NT2/D1 (cell line): ENCODE measurements at regions not wholly inside any gene's neighbourhood (a gene's known extent, or its start where the extent isn't known, plus 50 kb on each side); places are given as distances from the start of the nearest gene placed in this dataset.
"Not testable (repeated sequence)": the region's sequence is repeated elsewhere in the genome, so short reads cannot be mapped to it uniquely, and the experiment has no call there.

Experiments
- SUZ12 ChIP-seq: IDR thresholded peaks from 2 replicates; pipeline ENCODE4 v1.6.1; 2011; ENCODE audit not compliant: insufficient read length, insufficient read depth; ENCODE audit errors: extremely low read depth
- YY1 ChIP-seq: IDR thresholded peaks from 2 replicates; pipeline ENCODE4 v1.6.1; 2011; ENCODE audit not compliant: insufficient read length, insufficient read depth
- ZNF274 ChIP-seq: IDR thresholded peaks from 2 replicates; pipeline ENCODE4 v1.6.1; 2011; ENCODE audit warnings: mild to moderate bottlenecking, low read depth, low read length

GRCh38 chr12:123047892-123048291 lies 67.4 kb downstream of the ARL6IP4 start:
- TF ChIP-seq YY1, SUZ12, ZNF274: not testable (repeated sequence)
